GM23248 (cell line): ENCODE measurements at regions not wholly inside any gene's neighbourhood (a gene's known extent, or its start where the extent isn't known, plus 50 kb on each side); places are given as distances from the start of the nearest gene placed in this dataset.
"Not testable (repeated sequence)": the region's sequence is repeated elsewhere in the genome, so short reads cannot be mapped to it uniquely, and the experiment has no call there.

Experiments
- DNase-seq: peaks from one replicate; pipeline ENCODE4 v3.0.0-alpha.2; 2015
- H2AFZ ChIP-seq: fragments of 200-600 bp; sonication (generic); 2 replicates; pipeline ENCODE4 v1.6.1; 2016; ENCODE audit warnings: antibody characterized with exemption
- H3F3A ChIP-seq: fragments of 200-600 bp; sonication (generic); 2 replicates; pipeline ENCODE4 v1.6.1; 2016; ENCODE audit warnings: mild to moderate bottlenecking, antibody characterized with exemption, mixed run types; ENCODE audit not compliant: insufficient read depth
- H3K27ac ChIP-seq: fragments of 200-600 bp; sonication (generic); 2 replicates; pipeline ENCODE4 v1.5.1; 2016; ENCODE audit warnings: mild to moderate bottlenecking
- H3K27me3 ChIP-seq: fragments of 200-600 bp; sonication (generic); replicated peaks from 2 replicates; pipeline ENCODE4 v1.6.1; 2016; ENCODE audit warnings: mild to moderate bottlenecking; ENCODE audit not compliant: insufficient read depth
- H3K36me3 ChIP-seq: fragments of 200-600 bp; sonication (generic); 2 replicates; pipeline ENCODE4 v1.6.1; 2016; ENCODE audit warnings: low read depth, mild to moderate bottlenecking
- H3K4me1 ChIP-seq: fragments of 200-600 bp; sonication (generic); 2 replicates; pipeline ENCODE4 v1.6.1; 2016; ENCODE audit warnings: mild to moderate bottlenecking; ENCODE audit not compliant: insufficient read depth
- H3K4me2 ChIP-seq: fragments of 200-600 bp; sonication (generic); one replicate; pipeline ENCODE4 v1.6.1; 2016; ENCODE audit warnings: mild to moderate bottlenecking; ENCODE audit not compliant: unreplicated experiment
- H3K4me3 ChIP-seq: fragments of 200-600 bp; sonication (generic); 2 replicates; pipeline ENCODE4 v1.5.1; 2016; ENCODE audit warnings: mild to moderate bottlenecking
- H3K79me2 ChIP-seq: fragments of 200-600 bp; sonication (generic); 2 replicates; pipeline ENCODE4 v1.6.1; 2016; ENCODE audit warnings: mild to moderate bottlenecking; ENCODE audit not compliant: insufficient read depth
- H3K9ac ChIP-seq: fragments of 200-600 bp; sonication (generic); 2 replicates; pipeline ENCODE4 v1.6.1; 2016; ENCODE audit warnings: mild to moderate bottlenecking
- H3K9me2 ChIP-seq: fragments of 200-600 bp; sonication (generic); 2 replicates; pipeline ENCODE4 v1.6.1; 2016; ENCODE audit warnings: mixed run types, mild to moderate bottlenecking, moderate library complexity; ENCODE audit not compliant: insufficient read depth
- H3K9me3 ChIP-seq: fragments of 200-600 bp; sonication (generic); one replicate; pipeline ENCODE4 v1.6.1; 2017; ENCODE audit warnings: low read depth
- H4K20me1 ChIP-seq: fragments of 200-600 bp; sonication (generic); 2 replicates; pipeline ENCODE4 v1.6.0; 2016; ENCODE audit not compliant: insufficient read depth
- EZH2 ChIP-seq: fragments of 200-600 bp; sonication (generic); IDR thresholded peaks from 2 replicates; pipeline ENCODE4 v1.6.1; 2018; ENCODE audit warnings: antibody characterized with exemption, mild to moderate bottlenecking; ENCODE audit not compliant: insufficient read depth, poor library complexity, severe bottlenecking
- EZH2phosphoT487 ChIP-seq: fragments of 200-600 bp; sonication (generic); IDR thresholded peaks from 2 replicates; pipeline ENCODE4 v1.6.1; 2018; ENCODE audit warnings: antibody characterized with exemption, moderate library complexity, mild to moderate bottlenecking, low read depth; ENCODE audit not compliant: insufficient read depth
- WGBS, 2 experiments: methylation state at CpG; one replicate each; pipeline ENCODE4 v1.1.6; 2015 to 2017; ENCODE audit warnings: low lambda C conversion rate in 2 of 2, low coverage in 1 of 2; ENCODE audit errors: missing lambda C conversion rate in 2 of 2; 5-methylcytosine and 5-hydroxymethylcytosine counted together
- in situ Hi-C: fragments of 300-500 bp; cut with MboI; formaldehyde crosslinking; loops from 2 replicates; pipeline ENCODE4 v1.15.0; 2020

- Histone ChIP-seq H3K27me3 (peaks cover 37% of the 10 kb centered on the region), H3K4me1 (no peaks in the 10 kb centered on the region), H2AFZ (no peak overlapping the region), H3K4me3 (no peak overlapping the region), H3K9me2 (no peaks in the 10 kb centered on the region), H3K27ac (no peak overlapping the region), H3F3A (no peaks in the 10 kb centered on the region), H3K4me2 (no peak overlapping the region), H3K79me2 (no peaks in the 10 kb centered on the region), H3K9ac (no peak overlapping the region), H3K9me3 (no peaks in the 10 kb centered on the region), H3K36me3 (no peaks in the 10 kb centered on the region), H4K20me1 (no peaks in the 10 kb centered on the region)
- no peak for DNase-seq
- WGBS, 2 experiments, result 69 to 72% methylated on average over 23 to 27 of the region's 27 CpGs
- TF ChIP-seq EZH2 (no peak), EZH2phosphoT487 (no peak)
- in situ Hi-C loops, result no loop called here
These were observed 106.5 kb downstream of the MICALL2 start for GRCh38 chr7:1352656-1353271.

DNA sequence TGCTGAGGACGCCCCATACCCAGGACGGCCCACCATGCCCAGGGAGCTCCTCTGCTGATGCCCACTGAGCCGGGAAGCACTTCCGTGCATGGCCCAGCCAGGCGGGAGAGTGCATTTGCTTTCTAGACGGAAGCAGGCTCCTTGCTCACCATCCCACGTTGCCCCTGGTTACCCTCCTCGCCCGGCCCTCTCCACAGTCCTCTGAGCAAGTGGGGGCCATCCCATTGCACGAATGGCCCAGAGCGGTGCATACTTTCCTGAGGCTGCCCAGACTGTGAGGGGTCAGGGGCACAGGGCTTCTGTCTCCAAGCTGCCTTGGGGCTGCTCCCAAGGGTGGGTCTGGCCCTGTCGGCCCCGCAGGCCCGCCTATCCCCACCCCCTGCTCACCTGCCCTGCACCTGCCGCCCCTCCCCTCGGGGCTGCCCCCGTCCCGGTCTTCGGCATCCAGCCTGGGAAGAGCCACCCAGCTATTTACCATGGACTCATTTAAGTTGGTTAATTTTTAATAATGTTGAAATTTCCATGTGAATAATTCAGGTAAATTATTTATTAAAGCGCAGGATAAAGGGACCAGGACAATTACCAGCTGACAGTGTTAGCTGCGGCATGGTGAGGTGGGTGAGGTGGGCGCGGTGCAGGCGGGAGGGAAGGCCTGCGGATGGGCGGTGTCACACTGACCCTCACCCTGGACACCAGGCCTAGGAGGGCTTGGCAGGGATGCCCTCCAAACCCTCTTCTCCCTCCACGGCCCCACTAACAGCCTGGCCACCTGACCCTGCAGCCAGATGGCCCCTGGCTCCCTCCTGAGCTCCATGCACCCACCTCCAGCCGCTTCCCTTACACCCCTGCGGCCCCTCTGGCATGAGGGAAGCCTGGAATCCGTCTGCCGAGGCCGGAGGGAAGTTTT, 104.4 kb downstream of the MICALL2 start:
- 29 to 39% methylated on average over 29 to 32 of the region's 32 CpGs for WGBS, 2 experiments
- Histone ChIP-seq H3K9me3 (no peaks in the 10 kb centered on the region), H3K4me2 (no peak overlapping the region), H3K4me1 (no peaks in the 10 kb centered on the region), H2AFZ (no peak overlapping the region), H4K20me1 (no peaks in the 10 kb centered on the region), H3K27me3 (peaks cover 21% of the 10 kb centered on the region), H3K27ac (no peak overlapping the region), H3K9ac (no peak overlapping the region), H3K4me3 (no peak overlapping the region), H3F3A (no peaks in the 10 kb centered on the region), H3K9me2 (no peaks in the 10 kb centered on the region), H3K79me2 (no peaks in the 10 kb centered on the region), H3K36me3 (no peaks in the 10 kb centered on the region)
- no peak for DNase-seq
- TF ChIP-seq EZH2 (no peak), EZH2phosphoT487 (no peak)
- in situ Hi-C loops, result no loop called here

- H3K27me3 ChIP-seq, result peaks cover 17% of the 10 kb centered on the region
- no peaks in the 10 kb centered on the region for H4K20me1 ChIP-seq
- DNase-seq, result no peak
- H3K79me2 ChIP-seq, result no peaks in the 10 kb centered on the region
- no peak overlapping the region for H3K4me2 ChIP-seq
- no peak overlapping the region for H3K9ac ChIP-seq
- no peaks in the 10 kb centered on the region for H3F3A ChIP-seq
- TF ChIP-seq EZH2phosphoT487, result no peak
- no peak for TF ChIP-seq EZH2
- no peaks in the 10 kb centered on the region for H3K9me2 ChIP-seq
- in situ Hi-C loops, result no loop called here
- H3K27ac ChIP-seq, result no peak overlapping the region
- no peak overlapping the region for H2AFZ ChIP-seq
- no peaks in the 10 kb centered on the region for H3K9me3 ChIP-seq
- H3K36me3 ChIP-seq, result no peaks in the 10 kb centered on the region
- H3K4me3 ChIP-seq, result no peak overlapping the region
- WGBS, 2 experiments, result 50% methylated on average over 20 to 23 of the region's 24 CpGs
- no peaks in the 10 kb centered on the region for H3K4me1 ChIP-seq
These were observed 103.5 kb downstream of the MICALL2 start for GRCh38 chr7:1355568-1356340.

GRCh38 chr7:1356853-1357252, 102.4 kb downstream of the MICALL2 start:
- H3K79me2 ChIP-seq, H3K27ac ChIP-seq, H3K9ac ChIP-seq, DNase-seq, H3K4me2 ChIP-seq, H3K9me3 ChIP-seq, H3K36me3 ChIP-seq, H2AFZ ChIP-seq, H3K4me3 ChIP-seq, H4K20me1 ChIP-seq, in situ Hi-C loops, H3K9me2 ChIP-seq, H3F3A ChIP-seq, H3K4me1 ChIP-seq: not testable (repeated sequence)
- peaks cover 17% of the 10 kb centered on the region for H3K27me3 ChIP-seq
- 82 to 84% methylated on average over 6 of the region's 6 CpGs for WGBS, 2 experiments

DNA sequence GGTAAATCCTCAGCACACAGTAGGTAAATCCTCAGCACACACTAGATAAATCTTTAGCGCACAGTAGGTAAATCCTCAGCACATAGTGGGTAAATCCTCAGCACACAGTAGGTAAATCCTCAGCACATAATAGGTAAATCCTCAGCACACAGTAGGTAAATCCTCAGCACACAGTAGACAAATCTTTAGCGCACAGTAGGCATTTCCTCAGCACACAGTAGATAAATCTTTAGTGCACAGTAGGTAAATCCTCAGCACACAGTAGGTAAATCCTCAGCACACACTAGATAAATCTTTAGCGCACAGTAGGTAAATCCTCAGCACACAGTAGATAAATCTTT, 102.0 kb downstream of the MICALL2 start:
- H3K9me3 ChIP-seq, H3K9me2 ChIP-seq, H3K36me3 ChIP-seq, H3K4me3 ChIP-seq, H3K27ac ChIP-seq, DNase-seq, in situ Hi-C loops, H2AFZ ChIP-seq, H3K9ac ChIP-seq, H3K4me1 ChIP-seq, H3K4me2 ChIP-seq, H3F3A ChIP-seq, H4K20me1 ChIP-seq, H3K79me2 ChIP-seq: not testable (repeated sequence)
- H3K27me3 ChIP-seq, result peaks cover 17% of the 10 kb centered on the region
- WGBS, 2 experiments, result 97% methylated on average over 3 of the region's 3 CpGs
